K562 (cell line): ENCODE measurements at regions not wholly inside any gene's neighbourhood (a gene's known extent, or its start where the extent isn't known, plus 50 kb on each side); places are given as distances from the start of the nearest gene placed in this dataset.

Experiments
- ATAC-seq: fragments of 200-7000 bp; cut with Tn5 transposase; 3 replicates; pipeline ENCODE4 v1.9.1; 2020; ENCODE audit warnings: moderate library complexity
- BruUV-seq: library from RNA; stranded (reverse); fragments of 400-500 nt; replicated peaks from 2 replicates; lab custom pipeline; 2021; lab: Mats Ljungman, UMichigan
- CTCF ChIA-PET: fragments of 300-600 bp; formaldehyde crosslinking; extraction: SDS; loops from one replicate; lab custom pipeline; 2021; ENCODE audit warnings: low intra/inter-chr PET ratio; lab: Yijun Ruan, JAX
- POLR2A ChIA-PET: fragments of 300-600, 350-650 bp; sonication (Branson Sonifier 250); formaldehyde crosslinking; extraction: SDS; loops from one replicate; lab custom pipeline; 2021; ENCODE audit warnings: antibody characterized with exemption, inconsistent platforms; lab: Yijun Ruan, JAX
- DNase-seq, 4 experiments: peaks; one replicate each; pipeline versions ENCODE4 v3.0.0 to v3.0.0-alpha.2; 2011 to 2018; ENCODE audit warnings: low spot score in 3 of 4, mixed read lengths in 3 of 4; ENCODE audit errors: extremely low read depth in 1 of 4
- FAIRE-seq: peaks from 2 replicates; lab custom pipeline; 2011; peaks lifted over from hg19 to GRCh38; lab: Jason Lieb, UNC
- H2AFZ ChIP-seq: 2 replicates; pipeline ENCODE4 v1.6.0; 2011; ENCODE audit warnings: low read depth, low read length, control low read depth, inconsistent platforms
- H3K27ac ChIP-seq: fragments of 200-600 bp; 3 replicates; pipeline ENCODE4 v1.8.0; 2011; ENCODE audit warnings: low read depth, mild to moderate bottlenecking, control low read depth, inconsistent platforms, low read length, moderate library complexity, mixed read lengths; ENCODE audit errors: extremely low read depth
- H3K27me3 ChIP-seq, 2 experiments: fragments of 300-600 bp in 1 of 2; 2 replicates in 1 of 2; 3 replicates in 1 of 2; pipeline versions ENCODE4 v1.6.0 to v1.8.0; 2011; ENCODE audit warnings: inconsistent platforms in 2 of 2, low read length in 2 of 2, mild to moderate bottlenecking in 1 of 2, mixed read lengths in 1 of 2, moderate library complexity in 1 of 2; ENCODE audit not compliant: control insufficient read depth in 2 of 2, insufficient read depth in 2 of 2
- H3K36me3 ChIP-seq: fragments of 300-600 bp; 3 replicates; pipeline ENCODE4 v1.8.0; 2011; ENCODE audit warnings: mild to moderate bottlenecking, low read length, inconsistent platforms; ENCODE audit not compliant: control insufficient read depth, insufficient read depth
- H3K4me1 ChIP-seq, 2 experiments: fragments of 200-600 bp in 1 of 2; replicated peaks in 1 of 2; 2 replicates in 1 of 2; 3 replicates in 1 of 2; pipeline versions ENCODE4 v1.5.1 to v1.8.0; 2011; ENCODE audit warnings: inconsistent platforms in 2 of 2, low read length in 2 of 2, mild to moderate bottlenecking in 1 of 2, mixed read lengths in 1 of 2, moderate library complexity in 1 of 2; ENCODE audit not compliant: control insufficient read depth in 2 of 2, insufficient read depth in 2 of 2
- H3K4me2 ChIP-seq: 2 replicates; pipeline ENCODE4 v1.6.1; 2011; ENCODE audit warnings: low read length, control low read depth, inconsistent platforms, mixed read lengths; ENCODE audit not compliant: insufficient read depth
- H3K4me3 ChIP-seq: fragments of 200-600 bp; sonication (generic), shearing (Covaris generic); 2 replicates; pipeline ENCODE4 v1.5.1; 2016; ENCODE audit warnings: control low read depth, inconsistent platforms
- H3K79me2 ChIP-seq: fragments of 200-600 bp; 3 replicates; pipeline ENCODE4 v1.8.0; 2011; ENCODE audit warnings: low read length, inconsistent platforms; ENCODE audit not compliant: control insufficient read depth, insufficient read depth
- H3K9ac ChIP-seq, 2 experiments: 2 replicates each; pipeline versions ENCODE4 v1.6.0 to v1.6.1; 2011; ENCODE audit warnings: low read depth in 2 of 2, low read length in 2 of 2, control low read depth in 1 of 2, inconsistent platforms in 1 of 2, mild to moderate bottlenecking in 1 of 2, mixed read lengths in 1 of 2; ENCODE audit not compliant: insufficient read depth in 1 of 2
- H3K9me1 ChIP-seq: one replicate; pipeline ENCODE4 v1.6.0; 2011; ENCODE audit warnings: inconsistent platforms, mild to moderate bottlenecking, low read length, moderate library complexity; ENCODE audit not compliant: control insufficient read depth, insufficient read depth
- H3K9me3 ChIP-seq: replicated peaks from 2 replicates; pipeline ENCODE4 v1.5.1; 2011; ENCODE audit warnings: low read depth, low read length, inconsistent platforms; ENCODE audit not compliant: control insufficient read depth, insufficient read depth
- H4K20me1 ChIP-seq: replicated peaks from 2 replicates; pipeline ENCODE4 v1.6.1; 2011; ENCODE audit warnings: low read length, inconsistent platforms, mixed read lengths; ENCODE audit not compliant: control insufficient read depth, insufficient read depth
- ARID2 ChIP-seq: fragments of 450-650 bp; IDR thresholded peaks from 2 replicates; pipeline ENCODE4 v1.6.1; 2017; ENCODE audit warnings: antibody characterized with exemption, mild to moderate bottlenecking
- CBX3 ChIP-seq, 2 experiments: IDR thresholded peaks; 1 replicate in 1 of 2; 2 replicates in 1 of 2; pipeline ENCODE4 v1.6.1; 2012; ENCODE audit warnings: inconsistent platforms in 2 of 2, low read length in 2 of 2, borderline replicate concordance in 1 of 2, control low read depth in 1 of 2
- L3MBTL2 ChIP-seq: fragments of 450-650 bp; IDR thresholded peaks from 2 replicates; pipeline ENCODE4 v1.6.1; 2016; ENCODE audit warnings: mild to moderate bottlenecking, moderate library complexity
- MCM2 ChIP-seq: fragments of 450-650 bp; IDR thresholded peaks from 2 replicates; pipeline ENCODE4 v1.6.1; 2017; ENCODE audit warnings: low read depth, mild to moderate bottlenecking
- NCOA6 ChIP-seq: fragments of 450-650 bp; IDR thresholded peaks from 2 replicates; pipeline ENCODE4 v1.6.1; 2017; ENCODE audit warnings: mild to moderate bottlenecking
- POLR2H ChIP-seq: IDR thresholded peaks from 2 replicates; pipeline ENCODE4 v1.6.1; 2016; ENCODE audit warnings: missing genetic modification characterization, low read depth, mild to moderate bottlenecking, control low read depth, missing compliant biosample characterization, moderate library complexity
- SAFB ChIP-seq: fragments of 200-400 bp; formaldehyde crosslinking; IDR thresholded peaks from 2 replicates; pipeline ENCODE4 v1.6.1; 2017; ENCODE audit warnings: low read depth, low read length, borderline replicate concordance
- SMAD4 ChIP-seq: fragments of 250-450 bp; sonication (Bioruptor Pico); conservative IDR thresholded peaks from 2 replicates; pipeline ENCODE4 v1.8.0; 2021; ENCODE audit warnings: inconsistent platforms, mild to moderate bottlenecking, moderate library complexity
- SPI1 ChIP-seq: IDR thresholded peaks from 2 replicates; pipeline ENCODE4 v1.6.1; 2011; ENCODE audit warnings: low read depth, low read length, control low read depth, borderline replicate concordance
- ZBTB33 ChIP-seq: sonication (generic); formaldehyde crosslinking; IDR thresholded peaks from 2 replicates; pipeline ENCODE4 v1.8.1; 2023; ENCODE audit warnings: mild to moderate bottlenecking, missing genetic modification reagents
- ZC3H8 ChIP-seq: fragments of 450-650 bp; IDR thresholded peaks from 2 replicates; pipeline ENCODE4 v1.6.1; 2017
- ZNF197 ChIP-seq: fragments of 200-800 bp; sonication (Bioruptor generic); IDR thresholded peaks from 2 replicates; pipeline ENCODE4 v1.6.1; 2016; ENCODE audit warnings: low read depth, missing genetic modification characterization, missing compliant biosample characterization
- WGBS: fragments of 100-300 bp; shearing (Covaris generic); methylation state at CpG from one replicate; pipeline ENCODE4 v1.1.6; 2016; ENCODE audit warnings: low coverage, mixed read lengths; ENCODE audit not compliant: insufficient coverage; ENCODE audit errors: missing lambda C conversion rate; 5-methylcytosine and 5-hydroxymethylcytosine counted together
- in situ Hi-C: fragments of 300-500 bp; cut with MboI; formaldehyde crosslinking; loops from 4 replicates; pipeline ENCODE4 v1.15.0; 2018; ENCODE audit warnings: inconsistent platforms, mixed read lengths
- intact Hi-C: fragments of 100-400 bp; cut with micrococcal nuclease; formaldehyde crosslinking; loops from 2 replicates; pipeline ENCODE4 v1.14.2; 2022

DNA sequence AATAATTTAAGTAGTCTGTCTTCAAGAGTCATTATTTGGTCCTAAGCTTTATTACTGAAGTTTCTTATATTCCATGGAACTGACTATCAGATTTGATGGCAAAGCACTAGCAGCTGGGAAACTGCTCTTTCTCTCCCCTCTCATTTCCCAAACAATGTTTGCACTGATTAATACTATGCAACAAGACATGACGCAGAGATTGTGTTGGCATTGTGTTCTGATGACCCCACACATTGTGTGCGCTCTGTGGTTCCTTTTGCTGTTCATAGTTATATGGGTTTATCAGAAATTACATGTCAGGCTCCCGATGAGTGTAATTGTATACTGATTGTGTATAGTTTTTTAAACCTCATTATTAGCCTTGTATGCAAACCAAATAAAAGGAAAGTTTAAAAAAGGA is 331.6 kb upstream of the FANCL start:
- DNase-seq, result no peak
- no peak overlapping the region for H3K9ac ChIP-seq
- no TSS peak for BruUV-seq
- FAIRE-seq, result no peak
- TF ChIP-seq MCM2 (no peak), SAFB (no peak), POLR2H (no peak), ZC3H8 (no peak)
- no peaks in the 10 kb centered on the region for H3K27me3 ChIP-seq
- H3K36me3 ChIP-seq, result no peaks in the 10 kb centered on the region
- in situ Hi-C loops (no loop called here), intact Hi-C loops (loop anchor here (5.0 to 10.0 kb wide), 4 partner anchors 300 to 1582 kb away; no protein-coding TSS in a partner anchor)
- 87% methylated on average over 3 of the region's 3 CpGs for WGBS
- ChIA-PET CTCF (no interaction called here), POLR2A (no interaction called here)
- H3K4me1 ChIP-seq, result peaks cover 0 to 3% of the 10 kb centered on the region in 2 experiments; a peak in 1 of 5 replicates
- no peaks in the 10 kb centered on the region for H3K79me2 ChIP-seq
- no peak for ATAC-seq
- H2AFZ ChIP-seq, result no peak overlapping the region
- H3K9me3 ChIP-seq, result no peaks in the 10 kb centered on the region
- no peaks in the 10 kb centered on the region for H3K9me1 ChIP-seq
- H3K27ac ChIP-seq, result no peak overlapping the region
- no peaks in the 10 kb centered on the region for H4K20me1 ChIP-seq
- H3K4me2 ChIP-seq, result no peak overlapping the region
- H3K4me3 ChIP-seq, result no peak overlapping the region

DNA sequence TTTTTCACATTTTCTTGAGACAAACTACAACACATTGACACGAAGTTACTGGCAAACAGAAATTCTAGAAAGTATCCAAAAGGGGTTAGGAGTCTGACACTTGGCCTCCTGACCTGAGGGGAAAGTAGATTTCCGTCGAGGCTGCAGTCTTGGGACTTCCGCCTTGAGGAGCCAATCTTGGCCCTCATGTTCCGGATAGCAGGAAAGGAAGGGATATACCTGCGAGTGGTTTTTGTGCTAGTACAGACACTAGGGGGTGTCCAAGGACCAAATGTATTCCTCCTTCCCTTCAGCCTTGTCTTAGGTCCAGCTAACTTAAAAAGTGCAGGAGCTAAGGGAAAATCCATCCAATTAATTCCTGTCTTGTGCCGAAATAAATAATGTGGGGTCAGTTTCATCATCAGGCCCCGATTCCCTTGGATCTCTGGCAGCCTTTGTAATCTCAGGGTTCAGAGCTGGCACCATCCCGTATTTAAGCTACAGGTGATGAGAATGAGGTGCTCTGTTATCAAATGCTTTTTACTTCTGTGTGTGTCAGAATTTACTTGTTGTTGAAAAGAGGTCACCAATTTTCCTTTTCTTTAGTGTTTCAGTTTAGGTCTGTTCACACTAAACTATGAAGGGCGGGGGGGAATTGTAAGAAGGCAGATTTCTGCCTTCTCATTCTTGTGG is 330.2 kb upstream of the FANCL start:
- no peaks in the 10 kb centered on the region for H3K27me3 ChIP-seq
- CTCF ChIA-PET, result interaction anchor here (1.2 to 1.4 kb wide), 2 partner anchors 110 to 320 kb away, joined by 3 to 4 read pairs; no protein-coding TSS in a partner anchor
- no TSS peak for BruUV-seq
- peak; percentile 46 to 85 (median 60) for DNase-seq
- POLR2A ChIA-PET, result interaction anchor here (1.0 kb wide), 1 partner anchor 146 kb away, joined by 3 read pairs; no protein-coding TSS in a partner anchor
- in situ Hi-C loops, result no loop called here
- H3K9me3 ChIP-seq, result no peaks in the 10 kb centered on the region
- H3K36me3 ChIP-seq, result no peaks in the 10 kb centered on the region
- peaks cover 0 to 3% of the 10 kb centered on the region in 2 experiments; a peak in 1 of 5 replicates for H3K4me1 ChIP-seq
- H3K9ac ChIP-seq, result no peak overlapping the region
- no peaks in the 10 kb centered on the region for H3K9me1 ChIP-seq
- peak overlapping the region; percentile 94 for H2AFZ ChIP-seq
- peak; percentile 93 for FAIRE-seq
- H3K79me2 ChIP-seq, result no peaks in the 10 kb centered on the region
- H4K20me1 ChIP-seq, result no peaks in the 10 kb centered on the region
- H3K4me2 ChIP-seq, result no peak overlapping the region
- 17% methylated on average over 10 of the region's 10 CpGs for WGBS
- intact Hi-C loops, result loop anchor here (1.0 to 10.0 kb wide), 7 partner anchors 95 to 1583 kb away; no protein-coding TSS in a partner anchor
- peak; percentile 99 for ATAC-seq
- H3K4me3 ChIP-seq, result no peak overlapping the region
- no peak overlapping the region; the same call in 2 of the 3 replicates for H3K27ac ChIP-seq
- TF ChIP-seq NCOA6, result no peak
- peak; percentile 74 for TF ChIP-seq ARID2
- TF ChIP-seq ZNF197 (CRISPR knock-in tag), result no peak
- TF ChIP-seq CBX3 (IDR thresholded peaks at IDR 0.05; ENCODE audit: borderline replicate concordance in 1 of 2, low read length in 2 of 2), result peak in 1 of 2 experiments; percentile 87; a peak in 1 of 3 replicates
- TF ChIP-seq ZBTB33 (CRISPR knock-in tag), result 0 out of 2 replicates have a peak, but pooled peaks have one; percentile 35
- peak; percentile 89 for TF ChIP-seq L3MBTL2
- TF ChIP-seq SPI1, result peak; percentile 49; the same call in 1 of the 2 replicates
- no peak for TF ChIP-seq ZC3H8
- 0 out of 2 replicates have a peak, but pooled peaks have one; percentile 24 for TF ChIP-seq SMAD4 (CRISPR knock-in tag)
